ENCODE measurements at regions not wholly inside any gene's neighbourhood (a gene's known extent, or its start where the extent isn't known, plus 50 kb on each side); places are given as distances from the start of the nearest gene placed in this dataset.

GRCh38 chr13:64756621-64757020 lies 2473.5 kb downstream of the PCDH9 start:
- no peak for DNase-seq (ENCODE audit: low read depth, low spot score)

More at GRCh38 chr13:64756621-64757020, 2473.5 kb downstream of the PCDH9 start:
- ATAC-seq, result no peak
- POLR2A ChIA-PET, result no interaction called here
- Histone ChIP-seq H2AFZ (ENCODE audit: low read depth, low read length, poor library complexity, severe bottlenecking) (no peak overlapping the region), H3K4me2 (ENCODE audit: low read length) (no peak overlapping the region), H3K36me3 (ENCODE audit: control insufficient read depth in 1 of 2, insufficient read depth in 2 of 2, low read length in 2 of 2) (no peaks in the 10 kb centered on the region), H3K4me1 (ENCODE audit: control insufficient read depth in 1 of 2, insufficient read depth in 2 of 2, low read length in 2 of 2) (no peaks in the 10 kb centered on the region), H3K9me3 (ENCODE audit: control insufficient read depth in 1 of 2, insufficient read depth in 1 of 2, low read depth in 1 of 2, low read length in 2 of 2) (no peaks in the 10 kb centered on the region), H3K27me3 (ENCODE audit: insufficient read depth, low read length) (no peaks in the 10 kb centered on the region), H3K79me2 (ENCODE audit: insufficient read depth, low read length) (no peaks in the 10 kb centered on the region), H4K20me1 (ENCODE audit: insufficient read depth) (no peaks in the 10 kb centered on the region), H3K4me3 (replicated peaks in 1 of 2; ENCODE audit: low read depth in 1 of 2, low read length in 2 of 2) (no peak overlapping the region), H3K27ac (ENCODE audit: low read depth, low read length) (no peak overlapping the region), H3K9ac (ENCODE audit: low read length) (no peak overlapping the region), H3K9me2 (ENCODE audit: insufficient read depth) (no peaks in the 10 kb centered on the region)
- RAD21 ChIA-PET (ENCODE audit: low non-redundant PET in 1 of 2, low total read pairs in 2 of 2, uncharacterized antibody in 2 of 2, unreplicated experiment in 2 of 2), result no interaction called here
- TF ChIP-seq FOSL1 (IDR thresholded peaks at IDR 0.05; ENCODE audit: low read depth) (no peak), MAX (IDR thresholded peaks at IDR 0.05) (no peak), CBX3 (IDR thresholded peaks at IDR 0.05; ENCODE audit: low read depth) (no peak), SP1 (IDR thresholded peaks at IDR 0.05; ENCODE audit: low read depth) (no peak), CTCF (IDR thresholded peaks at IDR 0.05 in 2 of 3, conservative IDR thresholded peaks at IDR 0.05 in 1 of 3; ENCODE audit: borderline replicate concordance in 1 of 3, insufficient read depth in 1 of 3, low read depth in 2 of 3, low read length in 2 of 3) (no peak), ZFX (IDR thresholded peaks at IDR 0.05) (no peak), YY1 (IDR thresholded peaks at IDR 0.05; ENCODE audit: extremely low read depth, insufficient replicate concordance, low read depth, low read length) (no peak), EZH2phosphoT487 (IDR thresholded peaks at IDR 0.05; ENCODE audit: borderline replicate concordance) (no peak), RAD21 (IDR thresholded peaks at IDR 0.05; ENCODE audit: low read depth) (no peak), POLR2AphosphoS5 (IDR thresholded peaks at IDR 0.05; ENCODE audit: low read depth, low read length) (no peak)
- CTCF ChIA-PET, result no interaction called here
- BruUV-seq (replicated peaks), result no TSS peak
- intact Hi-C loops (cut with micrococcal nuclease), result no loop called here

Data from HCT116 (cell line).